Activated CD8-positive, alpha-beta memory T cell treated with anti-CD3 and anti-CD28 coated beads for 36 hours (primary cell): ENCODE measurements at regions not wholly inside any gene's neighbourhood (a gene's known extent, or its start where the extent isn't known, plus 50 kb on each side); places are given as distances from the start of the nearest gene placed in this dataset.
"Not testable (repeated sequence)": the region's sequence is repeated elsewhere in the genome, so short reads cannot be mapped to it uniquely, and the experiment has no call there.

Experiments
- CTCF ChIA-PET: fragments of 350-600 bp; sonication (Branson Sonifier 250); formaldehyde crosslinking; loops from one replicate; lab custom pipeline; 2021; ENCODE audit warnings: antibody characterized with exemption; lab: Charles Lee
- POLR2A ChIA-PET: fragments of 350-600 bp; sonication (Branson Sonifier 250); formaldehyde crosslinking; loops from one replicate; lab custom pipeline; 2021; ENCODE audit warnings: antibody characterized with exemption; lab: Charles Lee

DNA sequence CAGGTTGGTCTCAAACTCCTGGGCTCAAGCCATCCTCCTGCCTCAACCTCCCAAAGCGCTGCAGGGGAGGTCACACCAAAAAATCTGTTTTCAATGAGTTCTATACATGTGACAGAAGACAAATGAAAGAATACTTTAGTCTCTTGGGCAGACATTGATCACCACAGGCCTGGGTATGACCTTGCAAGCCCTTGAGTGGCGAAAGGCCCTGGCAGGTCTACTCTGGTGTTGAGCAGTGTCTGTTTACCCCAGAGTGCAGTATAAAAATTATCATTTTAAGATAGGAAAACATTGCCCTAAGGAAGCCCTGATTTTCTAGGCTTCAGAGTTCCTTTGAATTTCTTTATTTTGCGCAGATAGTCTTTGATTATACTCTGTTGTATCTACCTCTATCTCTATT lies 61.6 kb upstream of the GBE1 start:
- CTCF ChIA-PET, result no interaction called here
- POLR2A ChIA-PET, result no interaction called here

DNA sequence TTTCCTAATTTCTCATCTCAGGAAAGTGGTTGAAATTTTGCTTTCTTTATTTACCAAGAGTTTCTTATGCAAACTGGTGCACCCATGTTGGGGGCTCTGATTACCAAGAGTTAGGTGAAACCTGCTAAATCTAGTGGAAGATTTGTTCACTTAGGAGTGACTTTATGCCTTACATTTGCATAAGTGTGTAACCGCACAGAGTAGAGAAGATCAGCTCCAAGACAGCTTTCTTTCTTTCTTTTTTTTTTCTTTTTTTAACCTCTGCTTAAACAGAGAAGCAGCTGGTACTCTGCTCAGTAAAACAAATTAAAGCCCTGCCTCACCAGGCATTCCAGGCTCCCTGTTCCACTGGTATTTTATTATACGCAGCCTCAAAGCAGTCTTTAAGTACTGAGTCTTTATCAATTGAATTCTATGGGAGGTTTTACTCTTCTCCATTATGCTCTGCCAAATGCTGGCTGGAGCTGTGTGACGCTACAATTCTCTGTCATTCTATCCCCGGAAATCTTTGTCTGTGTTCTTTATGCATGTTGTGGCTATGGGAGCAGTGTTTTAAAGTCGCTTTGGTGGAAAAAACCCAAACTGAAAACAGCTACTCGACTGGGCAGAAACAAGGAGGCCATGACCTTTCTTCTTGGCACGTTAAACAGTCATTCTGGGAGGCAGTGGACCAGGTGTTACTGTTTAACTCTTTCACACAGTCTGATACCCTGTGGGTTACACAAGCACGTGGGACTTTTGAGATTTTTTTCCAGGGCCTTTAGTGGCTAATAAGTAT lies 55.2 kb upstream of the GBE1 start:
- CTCF ChIA-PET, result no interaction called here
- POLR2A ChIA-PET, result no interaction called here

DNA sequence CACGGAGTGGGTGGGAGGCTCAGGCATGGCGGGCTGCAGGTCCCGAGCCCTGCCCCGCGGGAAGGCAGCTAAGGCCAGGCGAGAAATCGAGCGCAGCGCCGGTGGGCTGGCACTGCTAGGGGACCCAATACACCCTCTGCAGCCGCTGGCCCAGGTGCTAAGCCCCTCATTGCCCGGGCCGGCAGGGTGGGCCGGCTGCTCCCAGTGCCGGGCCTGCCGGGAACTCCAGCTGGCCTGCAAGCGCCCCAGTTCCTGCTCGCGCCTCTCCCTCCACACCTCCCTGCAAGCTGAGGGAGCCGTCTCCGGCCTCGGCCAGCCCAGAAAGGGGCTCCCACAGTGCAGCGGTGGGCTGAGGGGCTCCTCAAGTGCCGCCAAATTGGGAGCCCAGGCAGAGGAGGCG lies 50.7 kb upstream of the GBE1 start:
- POLR2A ChIA-PET, CTCF ChIA-PET: not testable (repeated sequence)
